ENCODE measurements at regions not wholly inside any gene's neighbourhood (a gene's known extent, or its start where the extent isn't known, plus 50 kb on each side); places are given as distances from the start of the nearest gene placed in this dataset.

- DNase-seq: peak; percentile 33
Measured at GRCh38 chr5:125142458-125142857, 396.0 kb upstream of the ZNF608 start.

- DNase-seq: peak; percentile 65
Measured at GRCh38 chr5:125143011-125143410, 396.6 kb upstream of the ZNF608 start.

- no peak for DNase-seq
Measured at GRCh38 chr5:125148076-125148475, 401.6 kb upstream of the ZNF608 start.

- peak; percentile 45 for DNase-seq
Measured at GRCh38 chr5:125148706-125149105, 402.3 kb upstream of the ZNF608 start.

GRCh38 chr5:125149110-125149509, 402.7 kb upstream of the ZNF608 start:
- no peak for DNase-seq

GRCh38 chr5:125149527-125149926, 403.1 kb upstream of the ZNF608 start:
- DNase-seq: peak; percentile 84

GRCh38 chr5:125150041-125150669, 403.7 kb upstream of the ZNF608 start:
- peak; percentile 27 for DNase-seq

- no peak for DNase-seq
Measured at GRCh38 chr5:125151150-125151900, 404.9 kb upstream of the ZNF608 start.

GRCh38 chr5:125152044-125152443, 405.6 kb upstream of the ZNF608 start:
- no peak for DNase-seq

- no peak for DNase-seq
Measured at GRCh38 chr5:125152461-125153189, 406.2 kb upstream of the ZNF608 start.

- DNase-seq: no peak
Measured at GRCh38 chr5:125153231-125153630, 406.8 kb upstream of the ZNF608 start.

- DNase-seq: peak; percentile 94
Measured at GRCh38 chr5:125154301-125155110, 408.1 kb upstream of the ZNF608 start.

GRCh38 chr5:125160787-125161502, 414.5 kb upstream of the ZNF608 start:
- DNase-seq: peak; percentile 29

- no peak for DNase-seq
Measured at GRCh38 chr5:125162714-125163113, 416.3 kb upstream of the ZNF608 start.

GRCh38 chr5:125169396-125169795, 423.0 kb upstream of the ZNF608 start:
- DNase-seq: no peak

GRCh38 chr5:125171641-125172040, 425.2 kb upstream of the ZNF608 start:
- DNase-seq: no peak

- no peak for DNase-seq
Measured at GRCh38 chr5:125175348-125176004, 429.0 kb upstream of the ZNF608 start.

GRCh38 chr5:125176005-125176390, 429.6 kb upstream of the ZNF608 start:
- no peak for DNase-seq

GRCh38 chr5:125177340-125177739, 430.9 kb upstream of the ZNF608 start:
- no peak for DNase-seq

- DNase-seq: no peak
Measured at GRCh38 chr5:125179612-125180011, 433.2 kb upstream of the ZNF608 start.

GRCh38 chr5:125180231-125180829, 433.9 kb upstream of the ZNF608 start:
- DNase-seq: peak; percentile 31
